Large intestine (tissue), 3 donors: ENCODE measurements at regions not wholly inside any gene's neighbourhood (a gene's known extent, or its start where the extent isn't known, plus 50 kb on each side); places are given as distances from the start of the nearest gene placed in this dataset.
A peak's percentile ranks its signal among the peaks of the same experiment; 100 is the strongest.
"Not testable (repeated sequence)": the region's sequence is repeated elsewhere in the genome, so short reads cannot be mapped to it uniquely, and the experiment has no call there.

Experiments
- DNase-seq, 2 donors: peaks; one replicate each; pipeline versions ENCODE4 v3.0.0 to v3.0.0-alpha.2; 2013
- H3K27ac ChIP-seq: one replicate; pipeline ENCODE4 v1.5.1; 2013; ENCODE audit warnings: low read length
- H3K27me3 ChIP-seq: 2 replicates; pipeline ENCODE4 v1.6.1; 2013; ENCODE audit warnings: low read length; ENCODE audit not compliant: control insufficient read depth, insufficient read depth
- H3K36me3 ChIP-seq: 2 replicates; pipeline ENCODE4 v1.6.1; 2013; ENCODE audit warnings: low read length; ENCODE audit not compliant: control insufficient read depth, insufficient read depth
- H3K4me1 ChIP-seq: one replicate; pipeline ENCODE4 v1.6.1; 2013; ENCODE audit warnings: low read length; ENCODE audit not compliant: control insufficient read depth, insufficient read depth
- H3K4me3 ChIP-seq: one replicate; pipeline ENCODE4 v1.5.1; 2013; ENCODE audit warnings: low read length
- H3K9me3 ChIP-seq: one replicate; pipeline ENCODE4 v1.6.1; 2013; ENCODE audit warnings: mild to moderate bottlenecking, low read depth, low read length, moderate library complexity; ENCODE audit not compliant: control insufficient read depth
- WGBS: methylation state at CpG from one replicate; pipeline ENCODE4 v1.1.5; 2013; ENCODE audit warnings: low lambda C conversion rate; ENCODE audit not compliant: insufficient coverage; 5-methylcytosine and 5-hydroxymethylcytosine counted together

DNA sequence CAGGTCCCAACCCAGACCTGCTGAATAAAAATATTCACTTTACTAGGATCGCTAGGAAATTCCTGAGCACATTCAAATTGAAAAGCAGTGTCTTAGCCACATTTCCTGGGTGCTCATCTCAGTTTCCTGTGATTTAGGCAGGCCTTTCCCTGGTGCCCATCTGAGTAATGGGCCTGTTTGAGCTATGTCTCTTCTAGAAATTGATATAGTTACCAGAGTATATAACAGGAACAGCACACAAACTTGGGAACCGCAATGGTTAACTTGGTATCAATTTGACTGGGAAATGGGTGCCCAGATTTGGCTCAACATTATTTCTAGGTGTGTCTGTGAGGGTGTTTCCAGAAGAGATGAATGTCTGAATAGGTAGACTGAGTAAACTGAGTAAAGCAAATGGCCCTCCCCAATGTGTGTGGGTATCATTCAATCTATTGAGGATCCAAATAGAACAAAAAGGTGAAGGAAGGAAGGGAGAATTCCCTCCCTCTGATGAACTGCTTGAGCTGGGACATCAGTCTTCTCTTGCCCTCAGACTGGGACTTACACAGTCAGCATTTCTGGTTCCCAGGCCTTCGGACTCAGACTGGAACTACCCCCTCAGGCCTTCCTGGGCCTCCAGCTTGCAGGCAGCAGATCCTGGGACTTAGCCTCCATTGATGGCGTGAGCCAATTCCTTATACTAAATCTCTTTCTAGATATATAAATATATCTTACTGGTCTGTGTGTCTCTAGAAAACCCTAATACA lies 99.1 kb downstream of the CCDC71L start:
- H3K4me1 ChIP-seq: no peaks in the 10 kb centered on the region
- WGBS: 100% methylated on average over 2 of the region's 4 CpGs

GRCh38 chr7:106561151-106561550 lies 99.8 kb downstream of the CCDC71L start:
- H3K9me3 ChIP-seq: no peaks in the 10 kb centered on the region
- H3K27me3 ChIP-seq: no peaks in the 10 kb centered on the region
- no peaks in the 10 kb centered on the region for H3K4me1 ChIP-seq
- H3K4me3 ChIP-seq: no peak overlapping the region
- H3K27ac ChIP-seq: no peak overlapping the region
- no peak for DNase-seq
- no peaks in the 10 kb centered on the region for H3K36me3 ChIP-seq

More for the DNA sequence above, 99.1 kb downstream of the CCDC71L start:
- Histone ChIP-seq H3K36me3 (no peaks in the 10 kb centered on the region), H3K4me3 (no peak overlapping the region), H3K9me3 (no peaks in the 10 kb centered on the region), H3K27me3 (no peaks in the 10 kb centered on the region), H3K27ac (no peak overlapping the region)
- peak in 1 of 2 donors; percentile 9 for DNase-seq

GRCh38 chr7:106560482-106560881 lies 100.5 kb downstream of the CCDC71L start:
- Histone ChIP-seq H3K27me3 (no peaks in the 10 kb centered on the region), H3K4me1 (no peaks in the 10 kb centered on the region), H3K36me3 (no peaks in the 10 kb centered on the region), H3K4me3 (no peak overlapping the region), H3K27ac (no peak overlapping the region), H3K9me3 (no peaks in the 10 kb centered on the region)
- 90% methylated on average over 2 of the region's 5 CpGs for WGBS
- DNase-seq: no peak

GRCh38 chr7:106556244-106556643 lies 104.7 kb downstream of the CCDC71L start:
- not testable (repeated sequence) for H3K9me3 ChIP-seq
- no CpG with 5 or more reads among the region's 2 CpGs for WGBS

GRCh38 chr7:106554623-106555022 lies 106.3 kb downstream of the CCDC71L start:
- H3K9me3 ChIP-seq, H3K36me3 ChIP-seq, DNase-seq, H3K27ac ChIP-seq, H3K4me1 ChIP-seq, H3K4me3 ChIP-seq, H3K27me3 ChIP-seq: not testable (repeated sequence)
- no CpG with 5 or more reads among the region's 1 CpG for WGBS

More at GRCh38 chr7:106556244-106556643, 104.7 kb downstream of the CCDC71L start:
- not testable (repeated sequence) for H3K4me3 ChIP-seq, DNase-seq, H3K4me1 ChIP-seq, H3K36me3 ChIP-seq, H3K27ac ChIP-seq, H3K27me3 ChIP-seq

- no peaks in the 10 kb centered on the region for H3K36me3 ChIP-seq
- no peak overlapping the region for H3K4me3 ChIP-seq
- no peak overlapping the region for H3K27ac ChIP-seq
- H3K4me1 ChIP-seq: no peaks in the 10 kb centered on the region
- H3K9me3 ChIP-seq: no peaks in the 10 kb centered on the region
- no peaks in the 10 kb centered on the region for H3K27me3 ChIP-seq
- no peak for DNase-seq
- 100% methylated on average over 1 of the region's 3 CpGs for WGBS
Measured at GRCh38 chr7:106553446-106553836, 107.5 kb downstream of the CCDC71L start.

GRCh38 chr7:106552645-106553445 lies 108.1 kb downstream of the CCDC71L start:
- WGBS: no CpG with 5 or more reads among the region's 5 CpGs
- Histone ChIP-seq H3K36me3 (no peaks in the 10 kb centered on the region), H3K4me1 (no peaks in the 10 kb centered on the region), H3K4me3 (no peak overlapping the region), H3K9me3 (no peaks in the 10 kb centered on the region), H3K27me3 (no peaks in the 10 kb centered on the region), H3K27ac (no peak overlapping the region)
- DNase-seq: no peak

- no peaks in the 10 kb centered on the region for H3K36me3 ChIP-seq
- no peaks in the 10 kb centered on the region for H3K9me3 ChIP-seq
- DNase-seq: no peak
- no peaks in the 10 kb centered on the region for H3K27me3 ChIP-seq
- no CpG with 5 or more reads among the region's 1 CpG for WGBS
- H3K4me3 ChIP-seq: no peak overlapping the region
- H3K4me1 ChIP-seq: no peaks in the 10 kb centered on the region
- H3K27ac ChIP-seq: no peak overlapping the region
Measured at GRCh38 chr7:106551936-106552335, 109.0 kb downstream of the CCDC71L start.

DNA sequence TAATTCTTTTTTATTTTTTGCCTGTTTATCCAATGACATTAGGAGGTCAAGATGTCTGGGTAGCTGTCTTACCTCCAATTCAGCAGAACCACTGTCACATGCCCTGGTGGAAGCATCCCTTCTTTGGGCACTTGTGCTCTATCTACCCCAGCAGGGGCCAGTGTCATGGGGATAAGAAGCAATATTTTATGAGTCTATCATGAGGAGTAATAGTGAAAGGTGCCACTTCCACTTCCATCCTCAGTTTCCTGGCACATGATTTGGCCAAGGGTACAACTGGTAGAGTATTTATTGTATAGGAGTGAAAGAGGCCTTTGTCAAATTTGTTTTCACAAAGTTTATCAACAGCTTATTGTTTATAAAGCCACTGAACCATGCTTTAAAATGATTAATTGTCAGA lies 112.5 kb downstream of the CCDC71L start:
- Histone ChIP-seq H3K36me3 (no peaks in the 10 kb centered on the region), H3K27me3 (no peaks in the 10 kb centered on the region), H3K27ac (no peak overlapping the region), H3K4me3 (no peak overlapping the region), H3K9me3 (no peaks in the 10 kb centered on the region), H3K4me1 (no peaks in the 10 kb centered on the region)
- no peak for DNase-seq

GRCh38 chr7:106545275-106545674 lies 115.7 kb downstream of the CCDC71L start:
- DNase-seq: no peak
- Histone ChIP-seq H3K27me3 (no peaks in the 10 kb centered on the region), H3K27ac (no peak overlapping the region), H3K4me1 (no peaks in the 10 kb centered on the region), H3K36me3 (no peaks in the 10 kb centered on the region), H3K9me3 (no peaks in the 10 kb centered on the region), H3K4me3 (no peak overlapping the region)
- 50% methylated on average over 1 of the region's 3 CpGs for WGBS
